NOMO-1 (cell line): ENCODE measurements at regions not wholly inside any gene's neighbourhood (a gene's known extent, or its start where the extent isn't known, plus 50 kb on each side); places are given as distances from the start of the nearest gene placed in this dataset.

Experiments
- DNase-seq, 2 experiments: peaks; one replicate each; lab custom pipeline; 2025; ENCODE audit not compliant: unreplicated experiment in 2 of 2; lab: John Stamatoyannopoulos, UW

- DNase-seq: no peak
These were observed 316.9 kb downstream of the KCNN2 start for GRCh38 chr5:114678778-114679177.

GRCh38 chr5:114665551-114665950 lies 303.7 kb downstream of the KCNN2 start:
- DNase-seq: no peak

GRCh38 chr5:114660791-114661190 lies 298.9 kb downstream of the KCNN2 start:
- no peak for DNase-seq

GRCh38 chr5:114658194-114658593 lies 296.3 kb downstream of the KCNN2 start:
- DNase-seq: no peak

GRCh38 chr5:114657342-114658130 lies 295.7 kb downstream of the KCNN2 start:
- DNase-seq: no peak

- no peak for DNase-seq
These were observed 288.0 kb downstream of the KCNN2 start for GRCh38 chr5:114649878-114650277.

- DNase-seq: no peak
These were observed 287.1 kb downstream of the KCNN2 start for GRCh38 chr5:114648940-114649339.

GRCh38 chr5:114644576-114644975 lies 282.7 kb downstream of the KCNN2 start:
- no peak for DNase-seq

- no peak for DNase-seq
These were observed 274.4 kb downstream of the KCNN2 start for GRCh38 chr5:114636271-114636670.

- no peak for DNase-seq
These were observed 273.4 kb downstream of the KCNN2 start for GRCh38 chr5:114634967-114635901.

- no peak for DNase-seq
These were observed 272.6 kb downstream of the KCNN2 start for GRCh38 chr5:114634517-114634916.

GRCh38 chr5:114612406-114612805 lies 250.5 kb downstream of the KCNN2 start:
- DNase-seq: no peak

GRCh38 chr5:114581136-114581535 lies 219.3 kb downstream of the KCNN2 start:
- no peak for DNase-seq

- no peak for DNase-seq
These were observed 204.0 kb downstream of the KCNN2 start for GRCh38 chr5:114565871-114566270.

- DNase-seq: no peak
These were observed 203.3 kb downstream of the KCNN2 start for GRCh38 chr5:114565139-114565538.

- DNase-seq: no peak
These were observed 199.5 kb downstream of the KCNN2 start for GRCh38 chr5:114561415-114561814.
